H9 (cell line): ENCODE measurements at regions not wholly inside any gene's neighbourhood (a gene's known extent, or its start where the extent isn't known, plus 50 kb on each side); places are given as distances from the start of the nearest gene placed in this dataset.

Source experiments
- DNase-seq: peaks from one replicate; pipeline ENCODE4 v3.0.0-alpha.2; 2017
- H2AFZ ChIP-seq: one replicate; pipeline ENCODE4 v1.6.1; 2013; ENCODE audit warnings: mild to moderate bottlenecking, low read length, control low read depth, moderate library complexity
- H2AK5ac ChIP-seq: 2 replicates; pipeline ENCODE4 v1.6.1; 2013; ENCODE audit warnings: low read length, control low read depth, mixed read lengths; ENCODE audit not compliant: insufficient read length
- H2BK120ac ChIP-seq: one replicate; pipeline ENCODE4 v1.6.1; 2013; ENCODE audit warnings: low read depth, mild to moderate bottlenecking, low read length, control low read depth, inconsistent platforms; ENCODE audit not compliant: poor library complexity, severe bottlenecking
- H2BK12ac ChIP-seq: 2 replicates; pipeline ENCODE4 v1.6.1; 2013; ENCODE audit warnings: low read length, control low read depth, mixed read lengths, low read depth; ENCODE audit not compliant: insufficient read length
- H2BK15ac ChIP-seq: 2 replicates; pipeline ENCODE4 v1.6.1; 2013; ENCODE audit warnings: low read depth, low read length, control low read depth
- H2BK20ac ChIP-seq: one replicate; pipeline ENCODE4 v1.6.1; 2013; ENCODE audit warnings: low read depth, mild to moderate bottlenecking, low read length, control low read depth, inconsistent platforms; ENCODE audit not compliant: poor library complexity, severe bottlenecking
- H2BK5ac ChIP-seq: 2 replicates; pipeline ENCODE4 v1.6.1; 2013; ENCODE audit warnings: low read length, control low read depth, mixed read lengths; ENCODE audit not compliant: insufficient read length
- H3K14ac ChIP-seq: 2 replicates; pipeline ENCODE4 v1.6.1; 2013; ENCODE audit warnings: low read length, control low read depth; ENCODE audit not compliant: insufficient read depth
- H3K18ac ChIP-seq: 2 replicates; pipeline ENCODE4 v1.6.1; 2013; ENCODE audit warnings: low read depth, mild to moderate bottlenecking, mixed read lengths, low read length, control low read depth; ENCODE audit not compliant: insufficient read length
- H3K23ac ChIP-seq: 2 replicates; pipeline ENCODE4 v1.6.1; 2013; ENCODE audit warnings: low read length, control low read depth, mixed read lengths, low read depth; ENCODE audit not compliant: insufficient read length
- H3K23me2 ChIP-seq: 2 replicates; pipeline ENCODE4 v1.6.1; 2013; ENCODE audit warnings: low read depth, mild to moderate bottlenecking, mixed read lengths, low read length, control low read depth; ENCODE audit not compliant: insufficient read length, poor library complexity, severe bottlenecking
- H3K27ac ChIP-seq: 2 replicates; pipeline ENCODE4 v1.5.1; 2013; ENCODE audit warnings: low read length, control low read depth, mixed read lengths, low read depth; ENCODE audit not compliant: insufficient read length
- H3K27me3 ChIP-seq: 2 replicates; pipeline ENCODE4 v1.6.1; 2013; ENCODE audit warnings: low read length, control low read depth, inconsistent platforms; ENCODE audit not compliant: insufficient read depth
- H3K4ac ChIP-seq: 2 replicates; pipeline ENCODE4 v1.6.1; 2013; ENCODE audit warnings: low read depth, mild to moderate bottlenecking, control low read depth, inconsistent platforms, low read length, moderate library complexity
- H3K4me1 ChIP-seq: 2 replicates; pipeline ENCODE4 v1.6.1; 2013; ENCODE audit warnings: low read length, control low read depth, inconsistent platforms; ENCODE audit not compliant: insufficient read depth
- H3K4me2 ChIP-seq: 2 replicates; pipeline ENCODE4 v1.6.1; 2013; ENCODE audit warnings: low read length, control low read depth, mixed read lengths; ENCODE audit not compliant: insufficient read length, insufficient read depth
- H3K56ac ChIP-seq: 2 replicates; pipeline ENCODE4 v1.6.1; 2013; ENCODE audit warnings: low read depth, mild to moderate bottlenecking, mixed read lengths, low read length, control low read depth; ENCODE audit not compliant: insufficient read length
- H3K79me1 ChIP-seq: 2 replicates; pipeline ENCODE4 v1.6.1; 2013; ENCODE audit warnings: low read depth, mild to moderate bottlenecking, moderate library complexity, low read length, control low read depth, inconsistent platforms; ENCODE audit not compliant: insufficient read depth, poor library complexity, severe bottlenecking
- H3K79me2 ChIP-seq: 2 replicates; pipeline ENCODE4 v1.6.1; 2013; ENCODE audit warnings: low read length, control low read depth, inconsistent platforms; ENCODE audit not compliant: insufficient read depth
- H3K9ac ChIP-seq: 2 replicates; pipeline ENCODE4 v1.6.1; 2013; ENCODE audit warnings: low read length, control low read depth, mixed read lengths; ENCODE audit not compliant: insufficient read length; ENCODE audit errors: extremely low read depth
- H3K9me3 ChIP-seq: one replicate; pipeline ENCODE4 v1.6.1; 2013; ENCODE audit warnings: low read depth, low read length, inconsistent platforms; ENCODE audit not compliant: control insufficient read depth
- H3T11ph ChIP-seq: one replicate; pipeline ENCODE4 v1.6.1; 2013; ENCODE audit warnings: mild to moderate bottlenecking, low read length, control low read depth, inconsistent platforms
- H4K20me1 ChIP-seq: one replicate; pipeline ENCODE4 v1.6.1; 2013; ENCODE audit not compliant: control insufficient read depth, insufficient read length, insufficient read depth
- H4K5ac ChIP-seq: 2 replicates; pipeline ENCODE4 v1.6.1; 2013; ENCODE audit warnings: low read depth, mild to moderate bottlenecking, mixed read lengths, low read length, control low read depth; ENCODE audit not compliant: insufficient read length
- H4K8ac ChIP-seq: replicated peaks from 2 replicates; pipeline ENCODE4 v1.6.1; 2013; ENCODE audit warnings: low read length, control low read depth, mixed read lengths, low read depth; ENCODE audit not compliant: insufficient read length
- H4K91ac ChIP-seq: 2 replicates; pipeline ENCODE4 v1.6.1; 2013; ENCODE audit warnings: low read depth, mild to moderate bottlenecking, moderate library complexity, mixed read lengths, low read length, control low read depth; ENCODE audit not compliant: insufficient read length
- H3K27ac Mint-ChIP-seq, 3 experiments: 2 replicates in 2 of 3; 3 replicates in 1 of 3; pipeline ENCODE4 v1.8.0; 2020 to 2021; ENCODE audit warnings: mixed read lengths in 3 of 3, mild to moderate bottlenecking in 1 of 3, moderate library complexity in 1 of 3
- H3K27me3 Mint-ChIP-seq: 2 replicates; pipeline ENCODE4 v1.8.0; 2021; ENCODE audit warnings: low read depth, mild to moderate bottlenecking, moderate library complexity, mixed read lengths
- H3K36me3 Mint-ChIP-seq, 3 experiments: 2 replicates in 2 of 3; 3 replicates in 1 of 3; pipeline ENCODE4 v1.8.0; 2020 to 2021; ENCODE audit warnings: low read depth in 3 of 3, mixed read lengths in 3 of 3; ENCODE audit not compliant: insufficient read depth in 1 of 3
- H3K4me1 Mint-ChIP-seq, 2 experiments: 2 replicates each; pipeline ENCODE4 v1.8.0; 2020; ENCODE audit warnings: mixed read lengths in 2 of 2
- H3K4me3 Mint-ChIP-seq, 2 experiments: 2 replicates in 1 of 2; 3 replicates in 1 of 2; pipeline ENCODE4 v1.8.0; 2020 to 2021; ENCODE audit warnings: mild to moderate bottlenecking in 2 of 2, mixed read lengths in 2 of 2, moderate library complexity in 1 of 2
- H3K9me3 Mint-ChIP-seq, 2 experiments: 2 replicates in 1 of 2; 3 replicates in 1 of 2; pipeline ENCODE4 v1.8.0; 2020; ENCODE audit warnings: mild to moderate bottlenecking in 2 of 2, mixed read lengths in 2 of 2, moderate library complexity in 1 of 2
- WGBS: extraction: QIAGEN DNeasy Blood & Tissue Kit; methylation state at CpG from one replicate; pipeline ENCODE4 v1.1.7; 2013; ENCODE audit warnings: missing lambda C conversion rate, low lambda C conversion rate, mixed read lengths; ENCODE audit not compliant: insufficient read length; ENCODE audit errors: extremely low coverage; 5-methylcytosine and 5-hydroxymethylcytosine counted together
- TF ChIP-seq, protein P1 (sequence below): fragments of 200-600 bp; sonication (generic); conservative IDR thresholded peaks from 3 replicates; pipeline ENCODE4 v1.8.0; 2021; ENCODE audit warnings: antibody characterized with exemption, mild to moderate bottlenecking

DNA sequence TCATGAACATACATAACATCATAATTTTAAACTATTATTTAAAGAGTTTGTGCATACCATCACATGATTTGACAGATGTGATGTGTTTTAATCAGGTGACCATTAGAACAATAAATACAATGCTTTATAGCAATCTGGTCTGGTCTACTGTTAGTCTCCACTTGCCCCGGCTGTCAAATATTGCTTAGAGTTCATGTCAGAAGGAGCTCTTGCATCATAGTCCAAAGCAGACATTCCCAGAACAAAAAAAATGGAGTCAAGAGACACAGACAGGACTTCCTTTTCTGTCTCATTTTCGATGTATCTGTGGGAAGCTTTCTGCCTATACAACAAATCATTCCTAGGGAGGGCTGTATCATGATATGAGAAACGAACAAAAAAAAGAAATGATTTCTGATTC lies 979.2 kb upstream of the WWC1 start:
- Histone ChIP-seq H3K56ac (no peak overlapping the region), H2BK20ac (no peak overlapping the region), H2AK5ac (no peak overlapping the region), H4K8ac (no peak overlapping the region), H3K27me3 (no peaks in the 10 kb centered on the region), H3K4me2 (no peak overlapping the region), H3K14ac (no peak overlapping the region), H2BK120ac (no peak overlapping the region), H3K79me1 (no peaks in the 10 kb centered on the region), H3K79me2 (no peaks in the 10 kb centered on the region), H3K23ac (no peak overlapping the region), H3K18ac (no peak overlapping the region), H3K9ac (no peak overlapping the region), H2AFZ (no peak overlapping the region), H2BK15ac (no peak overlapping the region), H3K4ac (no peak overlapping the region), H3K27ac (no peak overlapping the region), H4K20me1 (no peaks in the 10 kb centered on the region), H4K91ac (no peak overlapping the region), H2BK12ac (no peak overlapping the region), H2BK5ac (no peak overlapping the region), H3K23me2 (no peaks in the 10 kb centered on the region), H4K5ac (no peak overlapping the region), H3K4me1 (peaks cover 2% of the 10 kb centered on the region), H3T11ph (no peak overlapping the region), H3K9me3 (no peaks in the 10 kb centered on the region)
- WGBS = no CpG with 5 or more reads among the region's 3 CpGs
- Mint-ChIP-seq H3K27ac (no peak overlapping the region), H3K4me3 (no peak overlapping the region), H3K36me3 (no peaks in the 10 kb centered on the region; a peak in 2 of 7 replicates), H3K4me1 (peaks cover 16 to 21% of the 10 kb centered on the region in 2 experiments), H3K27me3 (no peaks in the 10 kb centered on the region), H3K9me3 (no peaks in the 10 kb centered on the region)
- TF ChIP-seq, protein P1, sequence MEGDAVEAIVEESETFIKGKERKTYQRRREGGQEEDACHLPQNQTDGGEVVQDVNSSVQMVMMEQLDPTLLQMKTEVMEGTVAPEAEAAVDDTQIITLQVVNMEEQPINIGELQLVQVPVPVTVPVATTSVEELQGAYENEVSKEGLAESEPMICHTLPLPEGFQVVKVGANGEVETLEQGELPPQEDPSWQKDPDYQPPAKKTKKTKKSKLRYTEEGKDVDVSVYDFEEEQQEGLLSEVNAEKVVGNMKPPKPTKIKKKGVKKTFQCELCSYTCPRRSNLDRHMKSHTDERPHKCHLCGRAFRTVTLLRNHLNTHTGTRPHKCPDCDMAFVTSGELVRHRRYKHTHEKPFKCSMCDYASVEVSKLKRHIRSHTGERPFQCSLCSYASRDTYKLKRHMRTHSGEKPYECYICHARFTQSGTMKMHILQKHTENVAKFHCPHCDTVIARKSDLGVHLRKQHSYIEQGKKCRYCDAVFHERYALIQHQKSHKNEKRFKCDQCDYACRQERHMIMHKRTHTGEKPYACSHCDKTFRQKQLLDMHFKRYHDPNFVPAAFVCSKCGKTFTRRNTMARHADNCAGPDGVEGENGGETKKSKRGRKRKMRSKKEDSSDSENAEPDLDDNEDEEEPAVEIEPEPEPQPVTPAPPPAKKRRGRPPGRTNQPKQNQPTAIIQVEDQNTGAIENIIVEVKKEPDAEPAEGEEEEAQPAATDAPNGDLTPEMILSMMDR = no peak
- DNase-seq = no peak
